Body of pancreas (tissue), 4 donors: ENCODE measurements at regions not wholly inside any gene's neighbourhood (a gene's known extent, or its start where the extent isn't known, plus 50 kb on each side); places are given as distances from the start of the nearest gene placed in this dataset.

Experiments
- ATAC-seq: fragments of 150-250 bp; one replicate; pipeline ENCODE4 v1.9.1; 2016
- DNase-seq, 4 donors: peaks; one replicate each; pipeline ENCODE4 v3.0.0-alpha.2; 2019
- H3K27ac ChIP-seq, 4 donors: fragments of 200-600 bp; sonication (generic); 1 replicate in 3 of 4; 2 replicates in 1 of 4; pipeline versions ENCODE4 v1.5.1 to v1.6.1; 2016 to 2019; ENCODE audit warnings: mild to moderate bottlenecking in 1 of 4, mixed read lengths in 1 of 4, moderate library complexity in 1 of 4
- H3K27me3 ChIP-seq, 2 donors: fragments of 200-600 bp; sonication (generic); one replicate each; pipeline ENCODE4 v1.6.0; 2016; ENCODE audit warnings: mild to moderate bottlenecking in 1 of 2
- H3K36me3 ChIP-seq, 2 donors: fragments of 200-600 bp; sonication (generic); replicated peaks in 1 of 2; 2 replicates each; pipeline ENCODE4 v1.5.1; 2016; ENCODE audit warnings: low read depth in 2 of 2; ENCODE audit not compliant: insufficient read depth in 1 of 2
- H3K4me1 ChIP-seq: fragments of 200-600 bp; sonication (generic); one replicate; pipeline ENCODE4 v1.6.0; 2016
- H3K4me3 ChIP-seq, 2 donors: fragments of 200-600 bp; sonication (generic); 1 replicate in 1 of 2; 2 replicates in 1 of 2; pipeline ENCODE4 v1.5.1; 2016 to 2019
- H3K9me3 ChIP-seq, 3 donors: fragments of 200-600 bp; sonication (generic); 1 replicate in 2 of 3; 2 replicates in 1 of 3; pipeline ENCODE4 v1.5.1; 2016
- POLR2A ChIP-seq, 3 donors: fragments of 450-650 bp; IDR thresholded peaks; one replicate each; pipeline ENCODE4 v1.6.1; 2016; ENCODE audit warnings: antibody characterized with exemption in 3 of 3, mild to moderate bottlenecking in 2 of 3
- WGBS, 2 donors: methylation state at CpG; one replicate each; pipeline ENCODE4 v1.1.5; 2017; 5-methylcytosine and 5-hydroxymethylcytosine counted together
- intact Hi-C: fragments of 100-400 bp; cut with DNase I; formaldehyde crosslinking; loops from one replicate; pipeline ENCODE4 v1.15.1; 2023
- TF ChIP-seq, protein P1 (sequence below), 7 experiments: fragments of 450-650 bp in 4 of 7; fragments of 200-600 bp in 3 of 7; sonication (generic) in 3 of 7; IDR thresholded peaks; one replicate each; pipeline ENCODE4 v1.5.1; 2016 to 2019; ENCODE audit warnings: antibody characterized with exemption in 7 of 7

DNA sequence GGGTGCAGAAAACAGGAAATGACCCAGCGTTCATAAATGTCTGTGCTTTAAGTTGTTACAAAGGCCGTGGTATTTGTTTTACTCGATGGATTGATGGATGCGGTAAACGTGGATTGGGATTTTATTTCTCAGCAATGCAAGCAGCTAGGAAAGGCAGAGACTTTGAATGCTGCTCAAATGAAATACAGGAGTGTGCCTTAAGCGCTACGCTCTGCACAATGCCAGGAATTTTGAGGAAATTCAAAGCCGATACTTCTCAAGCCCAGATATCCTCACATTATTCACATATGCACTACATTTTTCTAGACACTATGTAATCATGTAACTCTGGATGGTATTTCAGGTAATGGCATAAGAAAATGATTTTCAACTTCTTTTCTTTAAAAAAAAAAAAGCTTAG, 514.3 kb upstream of the ADARB2 start:
- WGBS, 2 donors: 42 to 45% methylated on average over 8 of the region's 8 CpGs
- TF ChIP-seq, protein P1, sequence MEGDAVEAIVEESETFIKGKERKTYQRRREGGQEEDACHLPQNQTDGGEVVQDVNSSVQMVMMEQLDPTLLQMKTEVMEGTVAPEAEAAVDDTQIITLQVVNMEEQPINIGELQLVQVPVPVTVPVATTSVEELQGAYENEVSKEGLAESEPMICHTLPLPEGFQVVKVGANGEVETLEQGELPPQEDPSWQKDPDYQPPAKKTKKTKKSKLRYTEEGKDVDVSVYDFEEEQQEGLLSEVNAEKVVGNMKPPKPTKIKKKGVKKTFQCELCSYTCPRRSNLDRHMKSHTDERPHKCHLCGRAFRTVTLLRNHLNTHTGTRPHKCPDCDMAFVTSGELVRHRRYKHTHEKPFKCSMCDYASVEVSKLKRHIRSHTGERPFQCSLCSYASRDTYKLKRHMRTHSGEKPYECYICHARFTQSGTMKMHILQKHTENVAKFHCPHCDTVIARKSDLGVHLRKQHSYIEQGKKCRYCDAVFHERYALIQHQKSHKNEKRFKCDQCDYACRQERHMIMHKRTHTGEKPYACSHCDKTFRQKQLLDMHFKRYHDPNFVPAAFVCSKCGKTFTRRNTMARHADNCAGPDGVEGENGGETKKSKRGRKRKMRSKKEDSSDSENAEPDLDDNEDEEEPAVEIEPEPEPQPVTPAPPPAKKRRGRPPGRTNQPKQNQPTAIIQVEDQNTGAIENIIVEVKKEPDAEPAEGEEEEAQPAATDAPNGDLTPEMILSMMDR (IDR thresholded peaks at IDR 0.05): no peak
- TF ChIP-seq POLR2A (IDR thresholded peaks at IDR 0.05): no peak
- Histone ChIP-seq H3K27me3 (no peaks in the 10 kb centered on the region), H3K9me3 (no peaks in the 10 kb centered on the region), H3K27ac (no peak overlapping the region), H3K36me3 (no peaks in the 10 kb centered on the region), H3K4me1 (no peaks in the 10 kb centered on the region), H3K4me3 (no peak overlapping the region)
- intact Hi-C loops: no loop called here
- no peak for ATAC-seq
- DNase-seq: no peak

DNA sequence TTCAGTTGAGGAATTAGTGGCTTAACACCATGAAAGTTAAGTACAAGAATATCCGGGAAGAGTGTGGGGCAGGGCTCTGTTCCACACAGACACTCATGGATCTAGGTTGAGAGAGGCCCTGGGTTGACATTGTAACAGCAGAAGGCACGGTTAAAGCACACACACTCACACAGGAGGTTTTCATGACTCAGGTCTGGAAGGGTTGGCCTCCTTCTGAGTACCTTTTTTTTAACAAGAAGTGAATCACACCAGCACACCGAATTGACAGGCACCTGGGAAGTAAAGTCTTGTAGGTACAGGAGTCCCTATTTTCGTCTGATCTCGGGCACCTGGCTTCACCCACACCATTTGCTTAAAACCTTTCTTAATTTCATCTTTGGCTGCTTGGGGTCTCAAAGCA, 509.4 kb upstream of the ADARB2 start:
- H3K27me3 ChIP-seq: no peaks in the 10 kb centered on the region
- no peak overlapping the region for H3K4me3 ChIP-seq
- no peak for DNase-seq
- no peak overlapping the region for H3K27ac ChIP-seq
- no peak for ATAC-seq
- no peaks in the 10 kb centered on the region for H3K4me1 ChIP-seq
- intact Hi-C loops: no loop called here
- 71 to 77% methylated on average over 5 of the region's 5 CpGs for WGBS, 2 donors
- no peak for TF ChIP-seq POLR2A (IDR thresholded peaks at IDR 0.05)
- TF ChIP-seq, protein P1 (IDR thresholded peaks at IDR 0.05): no peak
- no peaks in the 10 kb centered on the region for H3K9me3 ChIP-seq
- no peaks in the 10 kb centered on the region for H3K36me3 ChIP-seq

DNA sequence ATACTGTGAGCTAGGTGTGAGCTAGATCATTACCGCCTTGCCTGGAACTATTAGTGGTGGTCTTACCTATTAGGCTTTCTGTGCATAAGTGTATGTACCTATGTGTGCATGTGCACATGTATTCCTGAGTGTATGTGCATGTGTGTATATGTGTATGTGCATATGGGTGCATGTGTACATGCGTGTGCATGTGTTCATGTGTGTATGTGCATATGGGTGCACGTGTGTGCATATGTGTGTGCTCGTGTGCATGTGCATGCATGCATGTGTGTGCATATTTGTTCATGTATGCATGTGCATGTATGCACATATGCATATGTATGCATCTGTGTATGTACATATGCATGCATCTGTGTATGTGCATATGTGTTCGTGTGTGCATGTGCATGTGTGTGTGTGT, 508.3 kb upstream of the ADARB2 start:
- Histone ChIP-seq H3K4me3 (no peak overlapping the region), H3K4me1 (no peaks in the 10 kb centered on the region), H3K36me3 (no peaks in the 10 kb centered on the region), H3K27ac (no peak overlapping the region), H3K9me3 (no peaks in the 10 kb centered on the region), H3K27me3 (no peaks in the 10 kb centered on the region)
- ATAC-seq (no peak), DNase-seq (no peak)
- TF ChIP-seq POLR2A (IDR thresholded peaks at IDR 0.05): no peak
- TF ChIP-seq, protein P1 (IDR thresholded peaks at IDR 0.05): peak in 1 of 7 experiments; percentile 3
- intact Hi-C loops: no loop called here
- 83% methylated on average over 5 of the region's 5 CpGs for WGBS, 2 donors

DNA sequence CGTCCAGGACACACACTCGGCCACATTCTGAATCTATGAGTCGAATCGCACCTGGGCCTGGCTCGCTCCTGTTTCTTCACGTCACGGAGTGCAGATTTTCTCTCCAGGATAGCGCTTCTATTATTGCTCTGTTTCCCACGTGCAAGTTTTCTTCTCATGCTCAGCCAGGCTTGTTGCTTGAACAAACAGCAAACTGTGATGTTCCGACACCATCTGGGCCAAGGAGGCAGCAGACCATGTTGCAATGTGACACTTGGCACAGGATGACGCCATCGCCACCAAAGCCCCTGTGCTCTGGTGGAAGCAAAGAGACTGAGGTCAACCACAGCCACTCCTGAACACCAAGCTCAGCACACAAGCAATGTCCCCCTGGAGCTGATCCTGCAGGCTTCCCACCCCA, 507.1 kb upstream of the ADARB2 start:
- Histone ChIP-seq H3K36me3 (no peaks in the 10 kb centered on the region), H3K27ac (no peak overlapping the region), H3K4me3 (no peak overlapping the region), H3K27me3 (no peaks in the 10 kb centered on the region), H3K9me3 (no peaks in the 10 kb centered on the region), H3K4me1 (no peaks in the 10 kb centered on the region)
- DNase-seq (peak in 2 of 4 donors; percentile 15 to 26), ATAC-seq (no peak)
- TF ChIP-seq POLR2A (IDR thresholded peaks at IDR 0.05): no peak
- TF ChIP-seq, protein P1 (IDR thresholded peaks at IDR 0.05): no peak
- intact Hi-C loops: no loop called here
- WGBS, 2 donors: 75 to 77% methylated on average over 12 of the region's 12 CpGs

DNA sequence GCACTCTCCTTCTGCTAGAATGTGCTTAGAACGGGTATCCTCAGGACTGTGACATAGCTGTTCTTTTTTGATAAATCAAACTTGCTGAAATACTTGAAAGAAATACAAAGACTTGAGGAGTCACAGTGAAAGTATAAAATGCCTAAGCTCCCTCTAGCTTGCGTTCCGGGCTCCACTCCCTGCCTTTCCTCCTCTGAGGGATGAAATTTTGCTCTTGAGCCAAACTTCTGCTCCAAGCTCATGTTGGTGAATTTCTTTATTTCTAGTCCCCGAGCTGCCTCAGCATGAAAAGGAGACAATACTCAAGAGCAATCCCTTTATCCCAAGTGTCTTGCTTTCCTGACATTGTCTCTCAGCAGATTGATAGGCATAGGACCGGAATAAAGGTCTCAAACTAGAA, 499.6 kb upstream of the ADARB2 start:
- ATAC-seq: no peak
- Histone ChIP-seq H3K36me3 (no peaks in the 10 kb centered on the region), H3K4me1 (no peaks in the 10 kb centered on the region), H3K9me3 (peaks cover 0 to 4% (median 0%) of the 10 kb centered on the region in 3 donors), H3K27ac (no peak overlapping the region), H3K27me3 (no peaks in the 10 kb centered on the region), H3K4me3 (no peak overlapping the region)
- DNase-seq: no peak
- WGBS, 2 donors: 64 to 71% methylated on average over 5 of the region's 5 CpGs
- no peak for TF ChIP-seq POLR2A (IDR thresholded peaks at IDR 0.05)
- TF ChIP-seq, protein P1 (IDR thresholded peaks at IDR 0.05): no peak
- intact Hi-C loops: no loop called here
